22Rv1 (cell line): ENCODE measurements at regions not wholly inside any gene's neighbourhood (a gene's known extent, or its start where the extent isn't known, plus 50 kb on each side); places are given as distances from the start of the nearest gene placed in this dataset.

Experiments used
- H3K27ac ChIP-seq: fragments of 450-650 bp; 2 replicates; pipeline ENCODE4 v1.5.1; 2017
- CTCF ChIP-seq: fragments of 450-650 bp; IDR thresholded peaks from 2 replicates; pipeline ENCODE4 v1.5.1; 2017; ENCODE audit warnings: mild to moderate bottlenecking
- ZFX ChIP-seq: fragments of 450-650 bp; IDR thresholded peaks from 2 replicates; pipeline ENCODE4 v1.6.1; 2017; ENCODE audit warnings: antibody characterized with exemption, borderline replicate concordance

DNA sequence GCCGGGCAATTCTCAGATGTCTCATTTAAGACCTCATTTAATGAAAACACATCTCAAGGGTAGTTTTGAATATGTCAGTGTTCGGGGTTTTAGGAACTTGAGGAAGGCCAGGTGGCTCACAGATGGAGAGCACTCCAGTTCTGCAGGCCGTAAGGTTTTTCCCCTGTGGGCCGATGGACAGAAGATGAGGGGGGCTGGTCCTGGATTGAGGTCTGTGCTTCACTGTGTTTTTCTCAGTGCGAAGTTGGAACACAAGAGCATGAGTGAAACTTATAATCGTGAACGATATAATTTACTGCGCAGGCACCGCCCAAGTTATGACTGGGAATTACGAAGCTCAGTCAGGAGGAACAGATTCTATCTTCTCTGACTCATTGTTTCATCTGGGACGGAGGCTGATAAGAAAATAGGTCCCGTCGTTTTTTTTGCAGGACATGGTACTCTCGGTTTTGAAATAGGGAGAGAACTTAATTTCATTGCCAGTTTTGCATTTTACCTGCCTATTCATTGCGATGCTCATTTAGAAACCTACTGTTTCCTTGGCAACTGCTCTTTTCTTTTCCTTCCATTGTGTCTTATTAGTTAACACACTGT, 591.0 kb upstream of the PFKP start:
- no peak overlapping the region for H3K27ac ChIP-seq
- TF ChIP-seq CTCF = no peak
- no peak for TF ChIP-seq ZFX

GRCh38 chr10:2475711-2476217, 591.6 kb upstream of the PFKP start:
- H3K27ac ChIP-seq = no peak overlapping the region
- TF ChIP-seq ZFX (no peak), CTCF (no peak)

DNA sequence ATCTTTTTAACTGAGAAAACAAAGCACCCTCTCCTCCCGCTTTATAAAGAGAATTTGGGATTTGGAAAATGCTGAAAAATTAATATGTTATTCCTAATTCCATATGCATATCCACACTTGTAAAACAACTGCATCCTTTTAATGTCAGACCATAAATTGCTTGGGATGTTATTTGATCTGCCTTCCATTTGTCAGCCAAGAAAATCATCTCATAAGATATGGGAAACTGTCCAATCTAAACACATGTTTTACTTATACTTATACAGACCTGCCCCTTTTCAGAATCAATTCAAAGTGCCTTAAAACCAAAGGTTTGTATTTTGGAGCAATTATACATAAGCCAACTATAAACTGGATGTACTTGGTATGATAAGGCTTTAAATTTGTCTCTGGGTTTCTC, 595.5 kb upstream of the PFKP start:
- TF ChIP-seq CTCF (no peak), ZFX (no peak)
- H3K27ac ChIP-seq = no peak overlapping the region

DNA sequence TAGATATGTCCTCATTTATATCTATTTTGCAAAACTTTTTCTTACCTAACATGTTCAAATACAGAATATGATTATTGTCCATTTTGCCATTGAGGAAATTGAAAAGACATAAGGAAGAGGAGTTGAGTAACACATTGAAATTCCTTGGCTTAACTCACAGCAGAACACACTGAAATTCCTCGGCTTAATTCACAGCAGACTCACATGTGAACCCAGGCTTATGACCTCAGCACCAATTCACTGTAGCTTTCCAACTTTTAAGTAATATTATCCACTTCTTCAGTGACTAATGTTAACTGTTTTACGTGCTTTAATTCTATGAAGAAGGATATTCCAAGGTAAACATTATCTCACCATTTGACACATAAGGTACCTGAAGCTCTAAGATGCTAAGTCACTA, 597.5 kb upstream of the PFKP start:
- TF ChIP-seq CTCF (no peak), ZFX (no peak)

DNA sequence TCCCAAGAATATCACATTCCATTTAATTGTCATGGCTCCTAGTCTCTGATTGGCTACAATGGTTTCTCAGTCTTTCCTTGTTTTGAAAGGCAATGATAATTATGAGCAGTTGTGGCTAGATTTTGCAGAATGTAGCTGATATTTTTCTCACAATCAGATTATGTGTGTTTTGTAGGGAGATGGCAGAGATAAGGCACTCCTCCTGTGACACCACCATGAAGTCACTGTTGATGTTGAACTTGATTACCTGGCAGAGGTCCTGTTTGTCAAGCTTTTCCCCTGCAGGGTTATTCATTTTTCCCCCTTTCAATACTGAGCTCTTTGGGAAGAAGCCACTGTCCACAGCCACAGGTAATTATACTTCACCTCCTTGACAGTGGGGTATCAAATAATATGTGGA, 602.9 kb upstream of the PFKP start:
- TF ChIP-seq ZFX (no peak), CTCF (no peak)
- H3K27ac ChIP-seq = no peak overlapping the region

More for the DNA sequence above, 597.5 kb upstream of the PFKP start:
- H3K27ac ChIP-seq = no peak overlapping the region

GRCh38 chr10:2463316-2463715, 604.0 kb upstream of the PFKP start:
- no peak overlapping the region for H3K27ac ChIP-seq
- TF ChIP-seq ZFX (no peak), CTCF (no peak)

GRCh38 chr10:2462581-2462980, 604.8 kb upstream of the PFKP start:
- H3K27ac ChIP-seq = no peak overlapping the region
- TF ChIP-seq CTCF (no peak), ZFX (no peak)
